ENCODE measurements at regions not wholly inside any gene's neighbourhood (a gene's known extent, or its start where the extent isn't known, plus 50 kb on each side); places are given as distances from the start of the nearest gene placed in this dataset.

DNA sequence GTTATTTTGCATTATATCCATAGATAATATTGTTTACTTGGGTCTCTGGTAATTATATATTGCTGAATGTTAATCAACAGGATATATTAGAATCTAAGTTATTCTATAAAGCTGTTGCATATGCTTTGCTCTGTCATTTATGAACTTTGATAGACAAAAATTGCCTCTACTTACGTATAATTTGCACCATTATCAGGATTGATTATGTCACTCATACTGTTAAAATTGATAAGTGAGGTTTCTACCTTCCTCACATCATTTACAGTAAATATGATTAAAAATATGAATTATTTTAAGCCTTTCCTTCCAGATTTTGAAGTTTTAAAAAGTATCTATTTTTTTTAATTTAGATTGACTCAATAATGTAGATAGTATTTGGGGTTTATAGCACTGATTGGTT, 1540.4 kb upstream of the PRMT6 start:
- H3K4me3 ChIP-seq (ENCODE audit: low read depth, low read length) = no peak overlapping the region
- in situ Hi-C loops (cut with HindIII; ENCODE audit: low sequenced_read_pairs) = no loop called here
- no peak for DNase-seq (ENCODE audit: low read depth, low spot score)
- TF ChIP-seq, protein P1, sequence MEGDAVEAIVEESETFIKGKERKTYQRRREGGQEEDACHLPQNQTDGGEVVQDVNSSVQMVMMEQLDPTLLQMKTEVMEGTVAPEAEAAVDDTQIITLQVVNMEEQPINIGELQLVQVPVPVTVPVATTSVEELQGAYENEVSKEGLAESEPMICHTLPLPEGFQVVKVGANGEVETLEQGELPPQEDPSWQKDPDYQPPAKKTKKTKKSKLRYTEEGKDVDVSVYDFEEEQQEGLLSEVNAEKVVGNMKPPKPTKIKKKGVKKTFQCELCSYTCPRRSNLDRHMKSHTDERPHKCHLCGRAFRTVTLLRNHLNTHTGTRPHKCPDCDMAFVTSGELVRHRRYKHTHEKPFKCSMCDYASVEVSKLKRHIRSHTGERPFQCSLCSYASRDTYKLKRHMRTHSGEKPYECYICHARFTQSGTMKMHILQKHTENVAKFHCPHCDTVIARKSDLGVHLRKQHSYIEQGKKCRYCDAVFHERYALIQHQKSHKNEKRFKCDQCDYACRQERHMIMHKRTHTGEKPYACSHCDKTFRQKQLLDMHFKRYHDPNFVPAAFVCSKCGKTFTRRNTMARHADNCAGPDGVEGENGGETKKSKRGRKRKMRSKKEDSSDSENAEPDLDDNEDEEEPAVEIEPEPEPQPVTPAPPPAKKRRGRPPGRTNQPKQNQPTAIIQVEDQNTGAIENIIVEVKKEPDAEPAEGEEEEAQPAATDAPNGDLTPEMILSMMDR (IDR thresholded peaks at IDR 0.05; ENCODE audit: low read depth, low read length) = no peak

DNA sequence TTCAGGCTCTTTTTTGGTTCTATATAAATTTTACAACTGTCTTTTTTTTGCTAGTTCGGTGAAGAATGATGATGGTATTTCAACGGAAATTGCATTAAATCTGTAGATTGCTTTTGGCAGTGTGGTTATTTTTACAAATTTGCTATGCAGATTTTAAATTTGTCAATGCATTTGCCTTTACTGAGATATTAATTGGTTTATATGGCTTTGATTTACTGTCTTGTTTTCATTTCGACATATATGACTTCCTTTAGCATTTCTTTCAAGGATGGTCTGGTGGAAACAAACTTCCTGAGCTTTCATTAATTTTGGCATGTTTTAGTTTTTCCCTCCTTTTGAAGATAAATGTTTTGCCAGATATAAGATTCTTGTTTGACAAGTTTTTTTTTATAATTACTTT, 1522.5 kb upstream of the PRMT6 start:
- in situ Hi-C loops (cut with HindIII; ENCODE audit: low sequenced_read_pairs) = no loop called here
- TF ChIP-seq, protein P1 (IDR thresholded peaks at IDR 0.05; ENCODE audit: low read depth, low read length) = no peak
- DNase-seq (ENCODE audit: low read depth, low spot score) = no peak
- H3K4me3 ChIP-seq (ENCODE audit: low read depth, low read length) = no peak overlapping the region

GRCh38 chr1:105544475-105544874, 1512.0 kb upstream of the PRMT6 start:
- in situ Hi-C loops (cut with HindIII; ENCODE audit: low sequenced_read_pairs) = no loop called here
- TF ChIP-seq, protein P1 (IDR thresholded peaks at IDR 0.05; ENCODE audit: low read depth, low read length) = no peak

GRCh38 chr1:105556266-105556665, 1500.2 kb upstream of the PRMT6 start:
- in situ Hi-C loops (cut with HindIII; ENCODE audit: low sequenced_read_pairs) = no loop called here

More at GRCh38 chr1:105544475-105544874, 1512.0 kb upstream of the PRMT6 start:
- peak; percentile 11 for DNase-seq (ENCODE audit: low read depth, low spot score)
- H3K4me3 ChIP-seq (ENCODE audit: low read depth, low read length) = no peak overlapping the region

GRCh38 chr1:105558023-105558422, 1498.5 kb upstream of the PRMT6 start:
- no peak overlapping the region for H3K4me3 ChIP-seq (ENCODE audit: low read depth, low read length)
- DNase-seq (ENCODE audit: low read depth, low spot score) = no peak
- TF ChIP-seq, protein P1 (IDR thresholded peaks at IDR 0.05; ENCODE audit: low read depth, low read length) = no peak
- in situ Hi-C loops (cut with HindIII; ENCODE audit: low sequenced_read_pairs) = no loop called here

More at GRCh38 chr1:105556266-105556665, 1500.2 kb upstream of the PRMT6 start:
- DNase-seq (ENCODE audit: low read depth, low spot score) = no peak
- H3K4me3 ChIP-seq (ENCODE audit: low read depth, low read length) = no peak overlapping the region
- TF ChIP-seq, protein P1 (IDR thresholded peaks at IDR 0.05; ENCODE audit: low read depth, low read length) = no peak

DNA sequence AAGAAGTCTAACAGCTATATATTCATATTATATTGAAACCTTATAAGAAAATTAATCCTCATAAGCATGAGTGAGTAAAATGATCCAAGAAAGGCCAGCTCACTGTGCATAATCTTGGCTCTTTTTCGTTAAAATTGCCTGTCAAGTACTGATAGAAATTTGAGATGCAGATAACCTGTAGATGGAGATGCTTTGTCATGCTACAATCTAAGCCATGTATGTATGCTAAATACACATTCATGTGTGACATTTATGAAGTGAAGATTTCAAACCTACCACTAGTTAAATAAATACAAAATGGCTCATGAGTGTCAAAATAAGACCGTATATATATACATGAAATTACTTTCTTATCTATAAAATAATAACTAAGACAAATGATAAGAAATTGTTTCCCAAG, 1491.5 kb upstream of the PRMT6 start:
- DNase-seq (ENCODE audit: low read depth, low spot score) = no peak
- H3K4me3 ChIP-seq (ENCODE audit: low read depth, low read length) = no peak overlapping the region
- TF ChIP-seq, protein P1 (IDR thresholded peaks at IDR 0.05; ENCODE audit: low read depth, low read length) = no peak
- in situ Hi-C loops (cut with HindIII; ENCODE audit: low sequenced_read_pairs) = no loop called here

DNA sequence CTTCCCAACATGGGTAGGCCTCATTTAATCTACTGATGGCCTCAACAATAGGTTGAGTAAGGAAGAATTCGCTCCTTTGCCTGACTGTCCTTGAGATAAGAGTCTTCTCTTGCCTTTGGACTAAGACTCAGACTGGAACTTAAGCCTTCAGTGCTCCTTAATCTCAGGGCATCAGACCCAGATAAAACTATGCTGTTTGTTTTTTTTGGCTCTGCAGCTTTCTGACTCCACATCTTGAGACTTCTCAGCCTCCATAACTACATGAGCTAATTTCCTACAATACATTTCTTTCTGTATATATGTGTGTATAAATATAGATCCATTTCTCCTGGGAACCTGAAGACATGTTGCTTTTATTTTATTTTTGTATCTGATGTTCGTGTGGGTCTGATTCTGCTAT, 1470.7 kb upstream of the PRMT6 start:
- H3K4me3 ChIP-seq (ENCODE audit: low read depth, low read length) = no peak overlapping the region
- DNase-seq (ENCODE audit: low read depth, low spot score) = no peak
- in situ Hi-C loops (cut with HindIII; ENCODE audit: low sequenced_read_pairs) = no loop called here
- TF ChIP-seq, protein P1 (IDR thresholded peaks at IDR 0.05; ENCODE audit: low read depth, low read length) = no peak

Data from astrocyte of the spinal cord (primary cell).